MM.1S (cell line): ENCODE measurements at regions not wholly inside any gene's neighbourhood (a gene's known extent, or its start where the extent isn't known, plus 50 kb on each side); places are given as distances from the start of the nearest gene placed in this dataset.

Source experiments
- DNase-seq: peaks from one replicate; pipeline ENCODE4 v3.0.0-alpha.2; 2015
- H2AFZ ChIP-seq: fragments of 300-600 bp; sonication (generic); 2 replicates; pipeline ENCODE4 v1.6.0; 2016; ENCODE audit warnings: antibody characterized with exemption, low read length
- H3F3A ChIP-seq: fragments of 300-600 bp; sonication (generic); 2 replicates; pipeline ENCODE4 v1.6.1; 2016; ENCODE audit warnings: mild to moderate bottlenecking, antibody characterized with exemption, low read length, moderate library complexity, mixed read lengths; ENCODE audit not compliant: insufficient read depth
- H3K27ac ChIP-seq: fragments of 300-600 bp; sonication (generic); 2 replicates; pipeline ENCODE4 v1.5.1; 2016; ENCODE audit warnings: mild to moderate bottlenecking, low read length
- H3K27me3 ChIP-seq: fragments of 300-600 bp; sonication (generic); replicated peaks from 2 replicates; pipeline ENCODE4 v1.6.0; 2016; ENCODE audit warnings: low read length; ENCODE audit not compliant: insufficient read depth
- H3K36me3 ChIP-seq: fragments of 300-600 bp; sonication (generic); replicated peaks from 2 replicates; pipeline ENCODE4 v1.6.1; 2016; ENCODE audit warnings: mild to moderate bottlenecking, low read length, mixed read lengths; ENCODE audit not compliant: insufficient read depth
- H3K4me1 ChIP-seq: fragments of 300-600 bp; sonication (generic); 2 replicates; pipeline ENCODE4 v1.6.1; 2016; ENCODE audit warnings: low read length, mixed read lengths
- H3K4me2 ChIP-seq: fragments of 300-600 bp; sonication (generic); 2 replicates; pipeline ENCODE4 v1.6.0; 2016; ENCODE audit warnings: low read depth, low read length
- H3K4me3 ChIP-seq: fragments of 300-600 bp; sonication (generic); 2 replicates; pipeline ENCODE4 v1.5.1; 2016; ENCODE audit warnings: low read length, mixed read lengths
- H3K79me2 ChIP-seq: fragments of 300-600 bp; sonication (generic); 2 replicates; pipeline ENCODE4 v1.6.1; 2016; ENCODE audit warnings: mixed run types, low read length, mixed read lengths
- H3K9ac ChIP-seq: fragments of 300-600 bp; sonication (generic); 2 replicates; pipeline ENCODE4 v1.6.1; 2016; ENCODE audit warnings: low read length, mixed read lengths
- H3K9me2 ChIP-seq: fragments of 300-600 bp; sonication (generic); replicated peaks from 2 replicates; pipeline ENCODE4 v1.6.1; 2016; ENCODE audit warnings: mild to moderate bottlenecking, low read length, mixed read lengths; ENCODE audit not compliant: insufficient read depth
- H3K9me3 ChIP-seq: fragments of 300-600 bp; sonication (generic); replicated peaks from 2 replicates; pipeline ENCODE4 v1.6.1; 2016; ENCODE audit warnings: mild to moderate bottlenecking, low read length, mixed read lengths; ENCODE audit not compliant: insufficient read depth
- H4K20me1 ChIP-seq: fragments of 300-600 bp; sonication (generic); 2 replicates; pipeline ENCODE4 v1.6.1; 2016; ENCODE audit warnings: mild to moderate bottlenecking, low read length, moderate library complexity, mixed read lengths; ENCODE audit not compliant: insufficient read depth
- EZH2 ChIP-seq: fragments of 300-600 bp; sonication (generic); optimal IDR thresholded peaks from 2 replicates; pipeline ENCODE3; 2017; ENCODE audit warnings: low read depth, mild to moderate bottlenecking, antibody characterized with exemption, low read length, mixed read lengths
- EZH2phosphoT487 ChIP-seq: fragments of 300-600 bp; sonication (generic); IDR thresholded peaks from 2 replicates; pipeline ENCODE4 v1.6.1; 2018; ENCODE audit warnings: antibody characterized with exemption, low read length
- TF ChIP-seq, protein P1 (sequence below): fragments of 300-600 bp; sonication (generic); IDR thresholded peaks from 2 replicates; pipeline ENCODE4 v1.5.1; 2016; ENCODE audit warnings: antibody characterized with exemption, low read length, mixed read lengths

DNA sequence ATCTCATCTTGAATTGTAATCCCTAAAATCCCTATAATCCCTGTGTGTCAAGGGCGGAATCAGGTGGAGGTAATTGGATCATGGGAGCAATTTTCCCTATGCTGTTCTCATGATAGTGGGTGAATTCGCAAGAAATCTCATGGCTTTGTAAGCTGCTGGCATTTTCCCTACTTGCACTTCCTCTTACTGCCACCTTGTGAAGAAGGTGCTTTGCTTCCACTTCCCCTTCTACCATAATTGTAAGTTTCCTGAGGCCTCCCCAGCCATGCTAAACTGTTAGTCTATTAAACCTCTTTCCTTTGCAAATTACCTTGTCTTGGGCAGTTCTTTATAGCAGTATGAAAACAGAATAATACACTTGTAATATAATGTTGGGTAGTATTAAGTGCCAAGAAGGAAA, 1087.4 kb upstream of the SLIT2 start:
- H3K79me2 ChIP-seq: no peaks in the 10 kb centered on the region
- no peak overlapping the region for H3K4me2 ChIP-seq
- no peaks in the 10 kb centered on the region for H3K9me3 ChIP-seq
- H3K27me3 ChIP-seq: no peaks in the 10 kb centered on the region
- no peak overlapping the region for H3K27ac ChIP-seq
- H3K36me3 ChIP-seq: no peaks in the 10 kb centered on the region
- H3K9me2 ChIP-seq: no peaks in the 10 kb centered on the region
- H3F3A ChIP-seq: no peaks in the 10 kb centered on the region; the same call in 1 of the 2 replicates
- TF ChIP-seq EZH2phosphoT487: no peak
- TF ChIP-seq, protein P1, sequence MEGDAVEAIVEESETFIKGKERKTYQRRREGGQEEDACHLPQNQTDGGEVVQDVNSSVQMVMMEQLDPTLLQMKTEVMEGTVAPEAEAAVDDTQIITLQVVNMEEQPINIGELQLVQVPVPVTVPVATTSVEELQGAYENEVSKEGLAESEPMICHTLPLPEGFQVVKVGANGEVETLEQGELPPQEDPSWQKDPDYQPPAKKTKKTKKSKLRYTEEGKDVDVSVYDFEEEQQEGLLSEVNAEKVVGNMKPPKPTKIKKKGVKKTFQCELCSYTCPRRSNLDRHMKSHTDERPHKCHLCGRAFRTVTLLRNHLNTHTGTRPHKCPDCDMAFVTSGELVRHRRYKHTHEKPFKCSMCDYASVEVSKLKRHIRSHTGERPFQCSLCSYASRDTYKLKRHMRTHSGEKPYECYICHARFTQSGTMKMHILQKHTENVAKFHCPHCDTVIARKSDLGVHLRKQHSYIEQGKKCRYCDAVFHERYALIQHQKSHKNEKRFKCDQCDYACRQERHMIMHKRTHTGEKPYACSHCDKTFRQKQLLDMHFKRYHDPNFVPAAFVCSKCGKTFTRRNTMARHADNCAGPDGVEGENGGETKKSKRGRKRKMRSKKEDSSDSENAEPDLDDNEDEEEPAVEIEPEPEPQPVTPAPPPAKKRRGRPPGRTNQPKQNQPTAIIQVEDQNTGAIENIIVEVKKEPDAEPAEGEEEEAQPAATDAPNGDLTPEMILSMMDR: 0 out of 2 replicates have a peak, but pooled peaks have one; percentile 6
- H4K20me1 ChIP-seq: no peaks in the 10 kb centered on the region
- no peak overlapping the region for H3K4me3 ChIP-seq
- no peak for DNase-seq
- H2AFZ ChIP-seq: no peak overlapping the region
- peaks cover 3% of the 10 kb centered on the region; the same call in 1 of the 2 replicates for H3K4me1 ChIP-seq
- H3K9ac ChIP-seq: no peak overlapping the region

DNA sequence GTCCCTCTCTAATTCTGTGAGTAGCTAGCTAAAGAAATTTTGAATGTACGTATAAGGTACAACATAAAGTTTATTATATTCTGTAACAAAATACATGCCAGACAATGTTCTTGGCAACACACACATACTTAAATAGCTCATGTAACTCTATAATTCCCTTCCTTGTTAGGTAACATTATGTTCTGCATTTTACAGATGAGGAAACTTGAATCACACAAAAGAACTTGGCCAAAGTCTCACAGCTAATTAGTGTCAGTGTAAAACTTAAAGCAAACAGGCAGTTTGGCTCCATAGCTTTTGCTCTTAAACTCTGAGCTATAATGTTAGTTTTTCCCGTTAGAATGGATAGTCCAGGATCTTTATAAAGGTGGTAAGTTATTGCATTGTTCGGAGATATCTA, 1091.8 kb upstream of the SLIT2 start:
- Histone ChIP-seq H3K4me3 (no peak overlapping the region), H2AFZ (no peak overlapping the region), H3F3A (no peaks in the 10 kb centered on the region; the same call in 1 of the 2 replicates), H3K27ac (no peak overlapping the region), H3K4me1 (peaks cover 3% of the 10 kb centered on the region; the same call in 1 of the 2 replicates), H3K9me2 (no peaks in the 10 kb centered on the region), H3K36me3 (no peaks in the 10 kb centered on the region), H3K79me2 (no peaks in the 10 kb centered on the region), H3K4me2 (no peak overlapping the region), H3K9ac (no peak overlapping the region), H3K27me3 (no peaks in the 10 kb centered on the region), H3K9me3 (no peaks in the 10 kb centered on the region), H4K20me1 (no peaks in the 10 kb centered on the region)
- DNase-seq: no peak
- no peak for TF ChIP-seq EZH2phosphoT487
- TF ChIP-seq, protein P1: no peak
- TF ChIP-seq EZH2: no peak

DNA sequence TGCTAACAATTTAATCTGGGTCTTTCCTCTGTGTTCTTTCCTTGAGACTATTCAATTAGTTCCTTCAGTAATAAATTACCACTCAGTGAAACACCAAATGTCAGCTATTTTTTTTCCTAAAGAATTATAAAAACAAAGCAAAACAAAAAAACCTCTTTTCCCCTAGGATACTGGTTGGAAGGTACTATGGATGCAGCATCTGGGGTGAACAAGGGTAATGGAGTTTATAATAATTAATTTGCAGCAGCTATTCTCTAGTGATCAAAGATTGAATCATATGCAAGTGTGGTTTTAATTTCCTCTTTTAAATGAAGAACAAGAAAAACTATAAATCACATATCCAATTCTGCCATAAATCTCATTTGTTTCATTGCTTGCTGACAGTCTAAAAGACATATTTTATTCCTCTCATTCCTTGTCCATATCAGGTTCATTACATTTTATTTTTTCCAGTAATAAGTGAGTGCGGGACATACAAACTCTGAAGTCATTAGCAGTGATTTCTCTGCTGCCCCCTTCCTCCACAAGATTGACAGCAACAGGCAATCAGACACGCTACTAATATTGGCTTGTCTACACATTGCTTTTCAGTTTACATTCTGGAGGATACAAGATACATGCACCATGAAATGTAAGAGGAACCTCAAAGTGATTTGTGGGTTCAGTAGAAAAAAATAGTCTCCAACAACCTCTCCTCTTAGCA, 1093.4 kb upstream of the SLIT2 start:
- no peak for TF ChIP-seq EZH2phosphoT487
- TF ChIP-seq, protein P1: no peak
- no peak for TF ChIP-seq EZH2
- Histone ChIP-seq H3K9me2 (no peaks in the 10 kb centered on the region), H3K4me3 (no peak overlapping the region), H3K27ac (no peak overlapping the region), H2AFZ (no peak overlapping the region), H3K79me2 (no peaks in the 10 kb centered on the region), H3K27me3 (no peaks in the 10 kb centered on the region), H3K36me3 (no peaks in the 10 kb centered on the region), H3K4me1 (no peaks in the 10 kb centered on the region), H3K9me3 (no peaks in the 10 kb centered on the region), H3K9ac (no peak overlapping the region), H4K20me1 (no peaks in the 10 kb centered on the region), H3F3A (no peaks in the 10 kb centered on the region), H3K4me2 (no peak overlapping the region)
- DNase-seq: no peak
